Vagina (tissue), 2 donors: ENCODE measurements at regions not wholly inside any gene's neighbourhood (a gene's known extent, or its start where the extent isn't known, plus 50 kb on each side); places are given as distances from the start of the nearest gene placed in this dataset.

ENCODE experiments used
- DNase-seq, 2 donors: peaks; one replicate each; pipeline ENCODE4 v3.0.0-alpha.2; 2017; ENCODE audit errors: extremely low spot score in 2 of 2
- H3K27ac ChIP-seq: fragments of 200-600 bp; sonication (generic); one replicate; pipeline ENCODE4 v1.5.1; 2019
- H3K27me3 ChIP-seq: fragments of 200-600 bp; sonication (generic); one replicate; pipeline ENCODE4 v1.5.1; 2019
- H3K36me3 ChIP-seq, 2 donors: fragments of 200-600 bp; sonication (generic); one replicate each; pipeline ENCODE4 v1.5.1; 2017 to 2019
- H3K4me1 ChIP-seq: fragments of 200-600 bp; sonication (generic); one replicate; pipeline ENCODE4 v1.5.1; 2019
- H3K4me3 ChIP-seq, 2 donors: fragments of 200-600 bp; sonication (generic); 1 replicate in 1 of 2; 2 replicates in 1 of 2; pipeline ENCODE4 v1.5.1; 2016 to 2019
- H3K9me3 ChIP-seq: fragments of 200-600 bp; sonication (generic); one replicate; pipeline ENCODE4 v1.5.1; 2019
- POLR2A ChIP-seq, 2 donors: fragments of 450-650 bp; IDR thresholded peaks; one replicate each; pipeline ENCODE4 v1.6.1; 2017; ENCODE audit warnings: antibody characterized with exemption in 2 of 2, mild to moderate bottlenecking in 2 of 2, moderate library complexity in 2 of 2
- POLR2AphosphoS5 ChIP-seq, 2 donors: sonication (generic); formaldehyde crosslinking; IDR thresholded peaks; one replicate each; pipeline ENCODE4 v1.9.0; 2017; ENCODE audit warnings: antibody characterized with exemption in 2 of 2, mild to moderate bottlenecking in 2 of 2, low read depth in 1 of 2; ENCODE audit not compliant: insufficient read depth in 1 of 2
- intact Hi-C: fragments of 100-400 bp; cut with DNase I; formaldehyde crosslinking; loops from one replicate; pipeline ENCODE4 v1.15.1; 2023
- TF ChIP-seq, protein P1 (sequence below), 3 experiments: fragments of 450-650 bp in 2 of 3; fragments of 200-600 bp in 1 of 3; sonication (generic) in 1 of 3; IDR thresholded peaks; one replicate each; pipeline ENCODE4 v1.5.1; 2017 to 2019; ENCODE audit warnings: antibody characterized with exemption in 3 of 3, mild to moderate bottlenecking in 2 of 3, moderate library complexity in 2 of 3

GRCh38 chr6:15861486-15861885 is 198.7 kb upstream of the DTNBP1 start:
- Histone ChIP-seq H3K4me1 (no peaks in the 10 kb centered on the region), H3K9me3 (no peaks in the 10 kb centered on the region), H3K36me3 (no peaks in the 10 kb centered on the region), H3K27ac (no peak overlapping the region), H3K27me3 (no peaks in the 10 kb centered on the region), H3K4me3 (no peak overlapping the region)
- intact Hi-C loops = no loop called here
- no peak for DNase-seq
- TF ChIP-seq POLR2AphosphoS5 (IDR thresholded peaks at IDR 0.05; ENCODE audit: insufficient read depth in 1 of 2, low read depth in 1 of 2) (no peak), POLR2A (IDR thresholded peaks at IDR 0.05) (no peak)
- TF ChIP-seq, protein P1, sequence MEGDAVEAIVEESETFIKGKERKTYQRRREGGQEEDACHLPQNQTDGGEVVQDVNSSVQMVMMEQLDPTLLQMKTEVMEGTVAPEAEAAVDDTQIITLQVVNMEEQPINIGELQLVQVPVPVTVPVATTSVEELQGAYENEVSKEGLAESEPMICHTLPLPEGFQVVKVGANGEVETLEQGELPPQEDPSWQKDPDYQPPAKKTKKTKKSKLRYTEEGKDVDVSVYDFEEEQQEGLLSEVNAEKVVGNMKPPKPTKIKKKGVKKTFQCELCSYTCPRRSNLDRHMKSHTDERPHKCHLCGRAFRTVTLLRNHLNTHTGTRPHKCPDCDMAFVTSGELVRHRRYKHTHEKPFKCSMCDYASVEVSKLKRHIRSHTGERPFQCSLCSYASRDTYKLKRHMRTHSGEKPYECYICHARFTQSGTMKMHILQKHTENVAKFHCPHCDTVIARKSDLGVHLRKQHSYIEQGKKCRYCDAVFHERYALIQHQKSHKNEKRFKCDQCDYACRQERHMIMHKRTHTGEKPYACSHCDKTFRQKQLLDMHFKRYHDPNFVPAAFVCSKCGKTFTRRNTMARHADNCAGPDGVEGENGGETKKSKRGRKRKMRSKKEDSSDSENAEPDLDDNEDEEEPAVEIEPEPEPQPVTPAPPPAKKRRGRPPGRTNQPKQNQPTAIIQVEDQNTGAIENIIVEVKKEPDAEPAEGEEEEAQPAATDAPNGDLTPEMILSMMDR (IDR thresholded peaks at IDR 0.05) = no peak

DNA sequence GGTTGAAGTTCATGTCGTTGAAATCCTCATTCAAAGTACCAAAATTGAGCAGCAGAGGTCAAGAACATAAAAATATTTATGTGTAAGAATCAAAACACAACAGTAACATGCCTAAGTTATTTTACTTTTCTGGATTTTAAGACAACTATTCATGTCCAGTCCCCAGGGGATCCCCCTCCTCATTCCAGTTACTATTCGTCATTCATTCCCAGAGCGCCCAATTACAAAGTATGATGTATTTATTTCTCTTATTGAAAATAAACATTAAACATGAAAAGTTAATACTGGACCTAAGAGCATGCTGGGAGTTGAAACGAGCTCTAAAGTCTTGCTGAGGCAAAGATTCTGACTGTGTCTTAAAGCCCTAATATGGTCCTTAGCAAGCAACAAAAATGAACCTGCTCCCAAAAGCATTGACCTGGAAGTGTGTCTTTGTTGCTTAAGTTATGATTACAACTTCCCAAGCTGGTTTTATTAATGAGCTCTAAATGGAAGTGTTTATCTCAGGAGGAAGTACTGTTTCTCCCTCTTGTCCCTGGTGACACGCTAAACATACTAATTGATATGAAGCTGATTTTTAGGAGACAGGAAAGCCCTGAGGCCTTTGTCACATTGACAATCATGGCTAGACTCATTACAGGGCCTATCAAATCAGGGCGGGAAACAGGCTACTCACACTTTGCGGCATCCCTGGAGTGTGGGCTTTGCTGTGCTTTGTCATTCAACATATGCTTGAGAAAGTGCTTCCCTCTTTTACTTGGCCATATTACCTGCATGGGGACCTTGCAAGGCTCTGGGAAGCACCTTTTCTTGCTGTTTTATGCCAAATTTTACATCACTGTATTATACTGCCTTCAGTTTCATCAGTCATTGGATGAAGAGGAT is 192.2 kb upstream of the DTNBP1 start:
- Histone ChIP-seq H3K4me1 (no peaks in the 10 kb centered on the region), H3K27ac (no peak overlapping the region), H3K4me3 (no peak overlapping the region), H3K9me3 (no peaks in the 10 kb centered on the region), H3K27me3 (no peaks in the 10 kb centered on the region), H3K36me3 (no peaks in the 10 kb centered on the region)
- DNase-seq = no peak
- intact Hi-C loops = loop anchor here (5.0 kb wide), 1 partner anchor 1018 kb away; no protein-coding TSS in a partner anchor
- TF ChIP-seq, protein P1 (IDR thresholded peaks at IDR 0.05) = no peak

DNA sequence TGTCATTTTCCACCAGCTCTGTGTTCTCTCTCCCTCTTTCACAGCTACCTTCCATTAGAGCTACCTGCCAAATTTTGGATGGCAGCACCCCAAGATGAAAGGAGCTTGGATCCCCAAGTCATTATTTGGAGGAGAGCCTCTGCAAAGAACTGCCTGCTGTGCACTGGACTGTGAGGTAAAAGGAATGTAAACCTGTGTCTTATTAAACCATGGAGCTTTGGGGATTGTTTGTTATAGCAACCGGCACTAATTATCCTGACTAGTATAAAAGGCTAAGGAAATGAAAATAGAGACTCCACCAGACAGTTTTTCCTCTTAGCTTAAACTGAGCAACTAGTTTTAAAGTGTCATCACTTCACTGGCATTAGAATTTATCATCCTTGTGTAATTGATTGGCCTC is 191.6 kb upstream of the DTNBP1 start:
- no peak for DNase-seq
- intact Hi-C loops = no loop called here
- TF ChIP-seq, protein P1 (IDR thresholded peaks at IDR 0.05) = no peak
- TF ChIP-seq POLR2AphosphoS5 (IDR thresholded peaks at IDR 0.05; ENCODE audit: insufficient read depth in 1 of 2, low read depth in 1 of 2) = no peak
- no peak for TF ChIP-seq POLR2A (IDR thresholded peaks at IDR 0.05)
- no peak overlapping the region for H3K27ac ChIP-seq
- H3K9me3 ChIP-seq = no peaks in the 10 kb centered on the region
- no peaks in the 10 kb centered on the region for H3K36me3 ChIP-seq
- no peaks in the 10 kb centered on the region for H3K27me3 ChIP-seq
- no peaks in the 10 kb centered on the region for H3K4me1 ChIP-seq
- H3K4me3 ChIP-seq = no peak overlapping the region

GRCh38 chr6:15853259-15853658 is 190.4 kb upstream of the DTNBP1 start:
- no peak for DNase-seq
- intact Hi-C loops = no loop called here
- Histone ChIP-seq H3K36me3 (no peaks in the 10 kb centered on the region), H3K27ac (no peak overlapping the region), H3K4me3 (no peak overlapping the region), H3K9me3 (no peaks in the 10 kb centered on the region), H3K27me3 (no peaks in the 10 kb centered on the region), H3K4me1 (no peaks in the 10 kb centered on the region)
- TF ChIP-seq, protein P1 (IDR thresholded peaks at IDR 0.05) = no peak
- TF ChIP-seq POLR2AphosphoS5 (IDR thresholded peaks at IDR 0.05; ENCODE audit: insufficient read depth in 1 of 2, low read depth in 1 of 2) (no peak), POLR2A (IDR thresholded peaks at IDR 0.05) (no peak)

DNA sequence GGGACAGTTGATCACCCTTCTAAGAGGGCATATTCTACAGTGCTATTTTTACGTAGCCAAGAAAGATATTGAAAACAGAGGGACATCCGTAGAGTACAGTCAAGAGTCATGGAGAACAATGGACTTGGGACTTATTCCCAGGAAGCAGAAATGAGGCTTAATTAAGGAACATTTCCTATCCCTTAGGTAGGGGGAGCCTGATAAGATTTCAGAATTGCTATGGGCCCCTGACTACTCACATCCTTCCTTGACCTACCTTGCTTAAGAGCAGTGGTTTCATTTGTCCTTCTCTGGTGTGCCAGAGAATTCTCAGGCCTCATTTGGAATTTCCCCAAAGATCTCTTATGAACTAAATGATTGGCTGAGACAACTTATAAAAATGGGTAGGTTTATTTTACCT is 189.5 kb upstream of the DTNBP1 start:
- no peaks in the 10 kb centered on the region for H3K4me1 ChIP-seq
- no peaks in the 10 kb centered on the region for H3K27me3 ChIP-seq
- intact Hi-C loops = no loop called here

More for the DNA sequence above, 189.5 kb upstream of the DTNBP1 start:
- H3K27ac ChIP-seq = no peak overlapping the region
- H3K9me3 ChIP-seq = no peaks in the 10 kb centered on the region
- no peak for TF ChIP-seq POLR2A (IDR thresholded peaks at IDR 0.05)
- TF ChIP-seq, protein P1 (IDR thresholded peaks at IDR 0.05) = no peak
- H3K4me3 ChIP-seq = no peak overlapping the region
- no peak for DNase-seq
- H3K36me3 ChIP-seq = no peaks in the 10 kb centered on the region
